ENCODE measurements at regions not wholly inside any gene's neighbourhood (a gene's known extent, or its start where the extent isn't known, plus 50 kb on each side); places are given as distances from the start of the nearest gene placed in this dataset.

DNA sequence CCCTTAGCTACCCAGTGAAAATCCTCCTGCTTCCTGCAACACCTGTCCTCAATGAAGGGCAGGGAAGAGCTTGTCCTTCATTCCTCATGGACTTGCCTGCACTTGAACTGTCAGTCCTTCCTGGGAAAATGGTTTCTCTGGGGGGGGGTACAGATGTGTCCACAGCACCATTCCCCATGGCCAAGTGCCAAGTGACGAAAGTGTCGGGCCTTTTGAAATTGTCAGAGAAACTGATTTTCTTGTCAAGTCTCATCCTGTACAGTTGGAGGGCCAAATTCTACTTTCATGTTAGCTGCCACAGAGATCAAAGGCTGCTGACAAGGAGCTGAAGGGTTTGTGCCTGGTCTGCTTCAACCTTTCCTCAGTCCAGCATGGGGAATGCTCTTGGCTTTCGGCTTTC lies 179.5 kb upstream of the PARP11 start:
- TF ChIP-seq NFRKB (IDR thresholded peaks at IDR 0.05) (no peak), BHLHE40 (IDR thresholded peaks at IDR 0.05; ENCODE audit: borderline replicate concordance) (no peak), ZNF384 (IDR thresholded peaks at IDR 0.05) (no peak), FOXK2 (IDR thresholded peaks at IDR 0.05) (no peak), TARDBP (IDR thresholded peaks at IDR 0.05) (no peak), SUZ12 (IDR thresholded peaks at IDR 0.05) (no peak)
- TF ChIP-seq, protein P1, sequence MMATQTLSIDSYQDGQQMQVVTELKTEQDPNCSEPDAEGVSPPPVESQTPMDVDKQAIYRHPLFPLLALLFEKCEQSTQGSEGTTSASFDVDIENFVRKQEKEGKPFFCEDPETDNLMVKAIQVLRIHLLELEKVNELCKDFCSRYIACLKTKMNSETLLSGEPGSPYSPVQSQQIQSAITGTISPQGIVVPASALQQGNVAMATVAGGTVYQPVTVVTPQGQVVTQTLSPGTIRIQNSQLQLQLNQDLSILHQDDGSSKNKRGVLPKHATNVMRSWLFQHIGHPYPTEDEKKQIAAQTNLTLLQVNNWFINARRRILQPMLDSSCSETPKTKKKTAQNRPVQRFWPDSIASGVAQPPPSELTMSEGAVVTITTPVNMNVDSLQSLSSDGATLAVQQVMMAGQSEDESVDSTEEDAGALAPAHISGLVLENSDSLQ (IDR thresholded peaks at IDR 0.05): no peak

Measured in HEK293T (cell line).